SHP77 (cell line): ENCODE measurements at regions not wholly inside any gene's neighbourhood (a gene's known extent, or its start where the extent isn't known, plus 50 kb on each side); places are given as distances from the start of the nearest gene placed in this dataset.
A peak's percentile ranks its signal among the peaks of the same experiment; 100 is the strongest.

ENCODE experiments used
- DNase-seq, 2 experiments: peaks; one replicate each; lab custom pipeline; 2025; lab: John Stamatoyannopoulos, UW

DNA sequence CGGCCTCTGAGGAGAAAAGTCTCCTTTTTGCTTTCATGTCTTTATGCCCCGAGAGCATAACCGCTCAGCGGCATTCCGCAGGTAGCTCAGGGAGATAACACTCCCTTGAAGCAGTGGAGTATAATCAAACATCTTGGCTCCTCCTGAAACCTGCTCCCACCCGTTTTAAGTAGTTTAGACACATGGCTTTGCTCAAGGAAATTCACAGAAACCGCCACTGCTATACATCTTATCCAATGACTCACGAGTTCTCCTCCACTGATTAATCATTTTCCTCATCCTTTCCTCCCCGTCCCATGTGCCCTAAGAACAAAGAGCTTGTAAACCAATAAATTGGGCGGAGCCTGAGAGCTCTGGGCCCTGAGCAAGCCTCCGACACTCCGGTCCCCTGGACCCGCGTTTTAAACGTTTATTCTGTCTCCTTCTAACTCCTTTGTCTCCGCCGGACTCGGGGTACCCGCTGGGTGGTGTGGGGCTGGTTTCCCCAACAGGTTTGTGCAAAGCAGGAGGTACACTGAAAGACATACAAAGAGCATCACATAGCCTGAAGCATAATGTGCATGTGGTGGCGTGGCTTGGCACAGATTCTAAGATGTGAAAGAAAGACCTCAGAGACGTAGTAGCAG, 401.2 kb downstream of the TLL1 start:
- no peak for DNase-seq

DNA sequence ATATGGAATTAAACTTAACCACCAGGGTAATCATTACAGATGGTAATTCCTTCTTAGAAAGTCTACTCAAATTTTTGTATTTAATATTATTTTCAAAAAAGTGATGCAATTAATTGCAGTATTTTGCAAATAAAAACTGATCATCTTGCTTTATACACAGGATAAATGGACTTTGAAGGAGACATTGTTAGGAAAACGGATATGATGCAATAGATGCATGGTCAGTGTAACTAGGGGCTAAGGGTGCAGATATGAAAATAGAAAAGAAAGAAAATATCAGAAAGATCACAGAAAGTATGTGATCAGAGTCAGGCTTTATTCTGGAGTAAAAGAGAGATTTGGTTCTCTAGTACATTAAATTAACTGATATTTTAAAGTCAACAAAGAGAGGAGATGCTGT, 401.7 kb downstream of the TLL1 start:
- DNase-seq: no peak

DNA sequence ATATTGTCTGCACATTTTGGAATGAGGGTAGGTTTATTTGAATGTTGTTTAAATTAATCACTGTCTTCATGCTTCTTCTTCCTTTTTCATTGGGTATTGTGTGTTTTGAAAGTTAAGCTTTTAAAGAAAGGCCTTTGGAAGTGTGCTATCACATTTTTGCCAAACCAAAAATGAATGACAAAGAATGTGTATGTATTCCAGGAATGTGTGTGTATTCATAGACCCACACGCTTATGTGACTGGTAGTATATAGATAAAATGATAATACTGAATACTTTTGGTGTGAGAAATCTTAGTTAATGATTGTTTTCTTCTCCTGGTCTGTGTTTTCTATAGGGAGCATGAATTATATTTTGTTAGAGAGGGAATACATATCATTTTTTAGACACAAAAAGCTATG, 404.4 kb downstream of the TLL1 start:
- DNase-seq: no peak

DNA sequence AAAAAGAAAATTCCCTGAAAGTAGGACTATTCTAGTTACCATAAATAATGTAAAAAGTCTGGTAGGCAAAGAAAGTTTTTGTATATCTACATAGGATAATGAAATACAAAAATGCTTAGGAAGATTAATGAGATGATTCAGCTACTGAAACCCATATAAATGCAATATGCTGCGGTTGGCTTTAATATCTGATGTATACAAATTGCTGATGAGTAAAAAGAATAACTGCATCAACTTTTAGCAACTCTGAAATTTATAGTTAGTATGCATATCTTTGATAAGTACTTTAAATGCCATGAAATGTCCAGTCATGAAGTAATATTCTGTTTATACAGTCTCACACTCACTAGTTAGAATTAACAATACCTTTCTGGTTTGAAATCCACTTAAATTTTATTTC, 404.8 kb downstream of the TLL1 start:
- no peak for DNase-seq

DNA sequence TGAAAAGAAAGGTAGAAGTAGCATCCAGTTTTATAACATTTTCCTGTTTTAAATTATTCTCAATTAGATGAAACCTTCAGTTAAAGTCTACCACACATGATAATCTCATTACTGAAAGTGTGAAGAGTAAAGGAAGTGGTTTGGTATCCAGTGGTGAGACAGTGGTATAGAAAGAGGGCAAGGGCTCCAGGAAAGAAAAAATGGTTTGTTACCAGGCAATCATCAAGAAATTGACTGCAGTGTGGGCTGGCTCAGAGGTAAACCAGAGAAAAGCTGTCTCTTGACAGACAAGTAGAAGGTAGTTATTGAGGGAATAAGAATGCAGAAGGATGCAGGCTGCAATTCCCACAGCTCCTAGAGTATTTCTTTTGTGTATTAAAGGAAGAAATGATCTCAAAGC, 406.2 kb downstream of the TLL1 start:
- DNase-seq: no peak

DNA sequence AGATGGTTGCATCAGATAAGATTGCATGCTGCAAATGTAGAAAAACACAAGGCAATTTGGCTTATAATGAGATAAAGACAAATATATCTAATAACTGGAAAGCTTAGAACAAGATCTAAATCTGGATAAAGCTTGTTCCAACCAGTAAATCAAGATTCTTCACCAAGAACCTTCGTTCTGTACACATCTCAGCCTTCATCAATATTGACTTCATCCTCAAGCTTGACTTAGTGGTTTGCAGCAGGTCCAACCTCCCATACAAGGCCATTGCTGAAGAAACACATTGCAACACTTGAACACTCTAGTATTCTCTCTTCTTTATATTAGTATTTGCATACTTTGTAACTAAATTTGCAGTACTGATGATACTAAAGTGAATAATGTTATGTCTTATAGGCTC, 407.6 kb downstream of the TLL1 start:
- DNase-seq: no peak

DNA sequence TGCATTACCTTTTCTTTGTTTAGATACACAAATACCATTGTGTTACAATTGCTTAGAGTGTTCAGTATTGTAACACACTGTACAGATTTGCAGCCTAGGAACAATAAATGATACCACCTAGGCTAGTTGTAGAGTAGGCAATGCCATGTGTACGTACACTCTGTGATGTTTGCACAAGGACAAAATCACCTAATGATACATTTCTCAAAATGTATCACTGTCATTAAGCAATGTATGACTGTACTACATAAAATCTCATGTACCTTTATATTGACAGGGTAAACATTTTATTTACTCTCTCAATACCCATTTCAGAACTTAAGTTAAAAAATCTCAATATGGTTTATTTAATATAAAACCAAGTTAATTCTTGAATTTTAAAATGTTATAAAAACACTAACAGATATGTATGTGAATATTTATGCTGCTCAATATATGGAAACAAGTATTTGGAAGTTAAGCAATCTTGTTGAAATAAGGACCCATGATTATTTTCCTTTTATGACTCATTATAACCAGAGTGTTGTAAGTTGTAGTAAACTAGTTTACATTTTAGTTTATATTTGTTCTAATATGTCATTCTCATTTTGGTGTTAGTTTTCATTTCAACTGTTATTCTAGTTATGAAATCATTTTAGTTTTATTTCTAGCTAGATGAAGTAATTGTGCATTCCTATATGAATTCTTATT, 409.2 kb downstream of the TLL1 start:
- DNase-seq: no peak

DNA sequence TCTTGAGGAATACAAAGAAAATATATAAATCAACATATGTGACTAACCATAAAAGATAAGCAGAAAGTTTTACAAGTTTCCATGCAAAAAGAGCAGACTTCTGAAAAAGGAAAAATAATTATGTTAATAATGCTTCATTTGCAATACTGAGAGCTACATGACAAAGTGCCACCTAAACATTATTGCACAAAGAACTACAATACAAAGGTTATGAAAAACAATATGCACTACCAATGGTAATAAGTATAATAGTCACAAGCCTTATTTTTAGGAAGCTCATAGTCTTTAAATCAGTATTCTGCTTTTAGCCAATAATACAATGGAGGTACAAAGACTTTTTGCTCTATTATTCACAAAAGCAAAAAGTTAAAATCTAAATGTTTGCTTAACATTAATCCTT, 411.2 kb downstream of the TLL1 start:
- DNase-seq: no peak

DNA sequence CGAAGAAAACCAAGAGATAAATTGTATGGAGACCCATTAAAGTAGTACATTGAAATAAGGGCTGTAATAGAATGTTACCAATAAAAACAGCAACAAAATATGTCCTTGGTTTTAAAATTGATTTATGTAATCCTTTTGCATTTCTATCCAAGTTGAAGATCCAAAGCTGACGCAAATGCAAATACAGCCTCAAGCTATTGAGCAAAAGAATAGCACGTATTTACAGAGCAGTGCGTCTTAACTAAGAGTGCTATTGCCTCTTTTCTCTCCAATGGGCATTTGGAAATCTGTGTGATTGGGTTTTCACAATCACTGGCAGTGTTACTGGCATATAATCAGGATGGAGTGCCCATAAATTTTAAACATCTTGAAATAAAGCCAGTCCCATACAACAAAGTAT, 417.4 kb downstream of the TLL1 start:
- DNase-seq: no peak

DNA sequence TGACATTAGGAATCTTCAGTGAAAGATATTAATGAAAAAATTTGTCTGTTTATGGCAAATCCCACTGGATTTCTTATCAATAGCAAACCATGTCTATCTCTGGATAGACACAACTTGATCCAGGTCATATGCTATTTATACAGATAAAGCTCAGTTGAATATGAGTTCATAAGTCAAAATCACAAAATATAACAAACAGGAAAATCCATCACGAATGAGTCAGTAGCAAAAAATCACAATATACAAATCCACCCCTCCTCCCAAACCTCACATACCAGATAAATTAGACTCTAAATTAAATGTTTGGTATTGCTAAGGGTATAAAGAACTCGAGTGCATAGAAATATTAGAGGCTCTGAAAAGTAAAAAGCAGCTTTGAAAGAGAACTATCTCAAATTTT, 420.5 kb downstream of the TLL1 start:
- DNase-seq: no peak

DNA sequence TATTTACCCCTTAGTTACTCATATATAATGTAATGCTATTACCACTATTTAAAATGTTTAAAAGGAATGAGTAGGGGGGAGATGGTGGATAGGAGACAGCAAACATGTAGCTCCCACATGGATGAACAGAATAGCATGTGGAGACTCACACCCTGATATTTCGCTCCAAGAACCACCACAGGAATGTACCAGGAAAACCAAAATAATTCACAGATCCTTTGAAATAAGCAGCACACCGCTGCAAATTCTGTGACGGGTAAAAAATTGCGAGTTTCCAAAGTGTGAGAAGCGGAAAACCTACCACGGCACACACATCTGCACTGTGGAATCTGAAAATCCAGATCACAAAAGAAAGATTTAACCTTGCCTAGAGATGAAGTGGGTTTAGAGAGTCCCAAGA, 428.2 kb downstream of the TLL1 start:
- no peak for DNase-seq

DNA sequence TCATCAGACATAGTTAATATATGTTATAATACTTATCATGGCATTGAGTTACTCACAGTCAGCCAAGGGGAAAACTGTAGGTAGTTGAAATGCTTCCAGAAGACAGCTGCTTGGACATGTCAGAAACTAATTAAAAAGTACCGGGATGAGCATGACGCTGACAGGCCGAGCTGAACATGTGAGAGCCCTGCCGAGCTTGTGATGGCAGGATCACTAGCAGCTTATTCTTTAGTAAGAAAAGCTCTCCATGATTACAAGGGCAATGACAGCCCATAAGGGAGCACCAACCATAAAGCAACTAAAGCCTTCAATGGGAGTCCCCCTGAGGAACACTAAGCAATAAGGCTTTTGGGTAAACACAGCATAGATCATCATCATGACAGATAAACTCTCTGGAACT, 435.6 kb downstream of the TLL1 start:
- DNase-seq: no peak

DNA sequence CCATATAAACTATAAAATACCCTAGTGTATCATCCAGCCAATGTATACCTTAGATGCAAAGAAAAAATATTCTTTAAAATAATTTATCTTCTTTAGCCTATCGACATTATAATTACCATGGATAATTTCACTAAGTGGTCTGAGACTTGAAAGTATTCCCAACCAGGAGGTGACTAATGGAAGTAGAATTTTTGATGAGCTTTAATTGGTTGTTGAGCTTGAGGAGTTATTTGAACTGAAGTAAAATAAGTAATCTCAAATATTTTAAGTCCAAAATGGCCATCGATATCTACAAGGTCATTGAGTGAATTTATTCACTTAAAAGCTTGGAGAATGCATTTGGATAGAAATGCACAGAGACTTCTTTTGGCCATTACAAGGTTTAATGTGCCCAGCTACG, 436.2 kb downstream of the TLL1 start:
- no peak for DNase-seq

DNA sequence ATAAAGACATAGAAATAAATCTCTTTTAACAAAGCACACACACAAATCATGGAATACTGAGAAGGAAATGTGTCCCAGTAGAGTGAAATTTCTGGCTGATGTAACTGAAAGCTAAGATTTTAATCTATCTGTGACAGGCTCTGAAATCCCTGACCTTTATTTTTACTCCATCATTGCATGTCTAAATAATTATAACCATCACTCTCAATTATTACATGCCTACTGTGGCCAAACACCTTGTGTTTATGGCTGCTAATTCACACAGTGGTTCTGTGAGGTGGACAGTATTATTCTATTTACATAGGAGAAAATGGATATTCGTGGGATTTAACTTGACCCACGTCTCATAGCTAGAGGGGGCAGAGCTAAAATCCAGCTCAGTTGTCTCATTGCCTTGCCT, 438.1 kb downstream of the TLL1 start:
- no peak for DNase-seq

DNA sequence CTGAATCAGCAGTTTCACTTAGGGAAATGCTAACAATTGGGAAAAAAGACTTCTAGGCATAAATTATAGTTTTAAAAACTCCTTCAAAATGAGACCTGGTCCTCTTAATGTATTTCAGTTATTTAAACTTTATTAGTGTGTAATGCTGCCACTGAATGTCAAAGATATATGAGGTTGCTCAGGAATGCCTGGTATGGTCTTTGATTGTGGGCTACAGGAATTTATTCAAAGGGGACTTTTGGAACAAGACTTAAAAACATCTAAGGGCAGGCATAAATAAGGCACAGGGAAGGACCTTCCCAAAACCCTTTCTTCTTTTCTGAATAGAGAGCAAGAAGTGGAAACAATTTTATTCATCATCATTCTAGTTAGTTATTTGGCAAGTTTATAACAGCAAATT, 439.1 kb downstream of the TLL1 start:
- no peak for DNase-seq

DNA sequence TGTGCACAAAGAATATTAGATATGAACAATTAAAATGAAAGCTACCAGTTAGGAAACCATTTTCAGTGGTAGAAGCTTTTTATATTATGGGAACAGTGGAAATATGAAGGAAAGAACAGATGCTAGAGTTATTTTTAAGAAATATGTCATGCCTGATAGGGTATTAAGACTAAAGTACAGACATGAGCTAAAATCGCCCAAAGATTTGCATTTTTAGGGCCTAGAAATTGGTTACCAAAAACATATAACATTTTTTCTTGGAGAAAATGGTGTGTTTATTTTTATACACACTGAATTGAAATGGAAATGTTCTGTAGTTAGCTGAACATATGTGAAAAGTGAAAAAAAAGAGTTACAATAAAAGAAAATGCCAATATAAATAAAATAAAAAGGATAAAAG, 441.9 kb downstream of the TLL1 start:
- no peak for DNase-seq

DNA sequence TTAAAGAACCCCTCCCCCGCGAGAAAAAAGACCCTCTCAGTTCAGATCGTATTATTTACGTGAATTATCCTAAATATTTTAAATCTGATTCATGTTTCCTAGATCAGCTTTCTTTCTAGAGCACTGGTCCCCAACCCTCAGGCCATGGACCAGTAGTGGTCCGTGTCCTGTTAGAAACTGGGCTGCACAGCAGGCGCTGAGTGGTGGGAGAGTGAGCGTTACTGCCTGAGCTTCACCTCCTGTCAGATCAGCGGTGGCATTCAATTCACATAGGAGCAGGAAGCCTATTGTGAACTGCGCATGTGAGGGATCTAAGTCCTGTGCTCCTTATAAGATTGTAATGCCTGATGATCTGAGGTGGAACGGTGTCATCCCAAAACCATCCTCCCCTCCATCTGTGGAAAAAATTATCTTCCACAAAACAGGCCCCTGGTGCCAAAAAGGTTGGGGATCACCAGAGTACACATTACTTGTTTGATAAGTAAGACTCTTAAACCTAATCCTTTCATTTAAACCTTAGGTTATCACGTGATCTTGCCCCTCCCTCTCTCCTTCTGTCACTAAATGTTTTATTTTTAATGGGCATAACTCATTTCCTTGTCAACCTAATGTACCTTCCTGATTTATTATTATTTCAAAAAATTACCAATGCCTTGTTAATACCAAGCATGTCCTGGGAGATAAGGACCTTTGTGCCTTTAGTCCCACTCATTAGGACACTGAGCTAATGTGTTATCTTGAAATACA, 442.9 kb downstream of the TLL1 start:
- DNase-seq: no peak

DNA sequence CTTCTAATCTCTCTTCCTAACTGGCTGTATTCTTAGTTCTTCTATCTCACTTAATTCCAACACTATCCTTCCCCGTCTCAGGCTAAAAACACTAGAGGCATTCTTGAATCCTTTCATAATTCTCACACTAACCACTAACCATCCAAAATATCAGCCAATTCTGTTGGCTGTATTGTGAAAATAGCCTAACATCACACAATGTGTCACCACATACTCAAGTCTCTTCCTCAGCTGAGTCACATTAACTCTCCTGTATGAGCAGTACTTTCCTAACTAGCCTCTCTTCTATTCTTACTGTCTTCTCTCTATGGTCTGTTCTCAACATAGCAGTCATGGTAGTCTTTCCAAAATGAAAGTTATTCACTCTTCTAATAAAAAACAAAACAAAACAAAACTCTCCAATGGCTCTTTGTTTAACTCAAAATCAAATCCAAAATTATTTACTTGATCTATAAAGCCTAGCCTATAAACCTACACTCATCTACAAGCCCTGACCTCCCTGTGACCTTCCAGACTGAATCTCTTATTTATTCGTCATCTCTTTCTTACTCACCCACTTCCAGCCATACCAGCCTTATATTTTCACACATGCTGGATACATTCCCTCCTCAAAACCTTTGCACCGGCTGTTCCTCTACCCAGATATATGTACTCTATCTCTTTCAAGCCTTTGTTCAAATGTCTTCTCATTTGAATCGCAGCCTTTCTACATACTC, 445.9 kb downstream of the TLL1 start:
- DNase-seq: no peak

DNA sequence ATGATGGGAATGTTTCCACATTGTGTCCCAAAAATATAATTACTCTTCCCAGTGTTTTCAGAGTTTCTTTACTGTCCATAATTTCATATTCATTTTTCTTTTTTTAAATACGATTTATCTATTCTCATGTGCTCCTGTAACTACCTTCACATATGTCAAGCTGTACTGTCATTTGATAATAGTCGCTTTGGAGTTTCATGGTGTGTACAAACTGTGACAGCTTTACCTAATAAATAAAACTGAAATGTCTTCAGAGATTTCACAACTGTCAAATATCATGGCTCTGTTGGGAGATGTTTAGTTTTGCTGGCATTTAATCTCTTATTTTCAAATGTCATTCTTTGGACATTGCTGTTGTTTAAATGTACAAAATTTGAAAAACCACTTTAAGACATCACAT, 450.2 kb downstream of the TLL1 start:
- DNase-seq: no peak

DNA sequence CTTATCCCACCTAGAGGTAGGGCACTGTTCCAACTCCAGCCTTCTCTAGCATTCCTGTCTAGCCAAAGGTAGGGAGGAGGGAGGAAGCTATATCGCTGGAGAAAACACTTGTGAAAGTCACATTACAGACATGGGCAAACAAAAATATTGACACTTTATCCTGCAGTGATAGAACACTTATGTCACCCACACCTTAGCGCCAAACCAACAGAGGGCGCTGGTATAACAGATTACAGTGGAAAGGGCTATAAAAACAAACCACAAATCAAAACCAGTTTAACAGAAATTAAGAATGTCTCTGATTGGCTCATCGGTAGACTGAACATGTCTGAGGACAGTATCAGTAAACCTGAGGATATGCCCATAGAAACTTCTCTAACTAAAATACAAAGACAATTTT, 451.3 kb downstream of the TLL1 start:
- DNase-seq: peak; percentile 21 to 33

DNA sequence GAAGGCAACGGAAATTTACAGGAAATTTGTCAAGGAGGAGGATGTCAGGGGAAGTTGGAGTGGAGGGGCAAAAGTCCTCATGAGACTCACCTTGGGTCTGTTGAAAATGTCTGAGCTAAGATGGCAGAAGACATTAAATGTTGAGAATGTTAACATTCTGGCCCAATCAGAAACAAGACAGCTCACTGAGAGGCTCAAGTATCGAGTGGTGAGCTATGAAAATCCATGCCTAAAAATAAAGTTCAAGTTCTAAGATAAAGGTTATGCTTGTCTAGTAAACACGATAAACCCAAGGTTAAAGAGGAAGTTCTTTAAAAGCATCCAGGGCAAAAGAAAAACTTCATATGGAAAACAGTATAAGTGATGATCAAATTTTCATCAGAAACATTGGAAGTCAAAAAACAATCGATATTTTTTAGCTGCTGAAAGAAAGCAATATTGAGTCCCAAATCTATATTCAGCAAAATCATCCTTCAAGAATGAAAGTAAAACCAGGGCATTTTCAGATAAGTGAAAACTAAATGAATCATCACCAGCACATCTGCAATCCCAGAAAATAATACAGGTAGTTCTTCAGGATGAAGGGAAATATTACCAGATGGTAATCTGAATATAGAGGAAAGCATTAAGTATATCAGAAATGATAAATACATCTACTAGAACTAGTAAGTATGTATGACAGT, 462.4 kb downstream of the TLL1 start:
- no peak for DNase-seq

DNA sequence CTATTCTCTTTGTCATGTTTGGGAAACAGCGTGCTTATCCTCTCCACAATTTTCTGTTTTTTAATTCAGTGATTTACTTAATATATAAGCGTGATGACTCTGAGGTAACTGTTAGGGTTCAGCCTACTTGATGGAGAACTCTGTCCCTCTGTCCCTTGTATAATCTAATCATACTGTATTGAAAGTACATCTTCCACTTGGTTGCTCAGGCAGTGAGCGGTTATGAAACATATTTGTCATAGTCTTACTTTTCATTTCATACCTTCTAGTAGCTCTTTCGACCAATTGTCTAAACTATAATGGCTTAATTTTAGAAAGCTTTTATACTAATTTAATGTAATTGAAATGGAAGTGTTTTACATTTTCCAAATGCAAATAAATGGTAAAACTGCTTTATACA, 469.0 kb downstream of the TLL1 start:
- DNase-seq: no peak
